ENCODE measurements at regions not wholly inside any gene's neighbourhood (a gene's known extent, or its start where the extent isn't known, plus 50 kb on each side); places are given as distances from the start of the nearest gene placed in this dataset.
"Not testable (repeated sequence)": the region's sequence is repeated elsewhere in the genome, so short reads cannot be mapped to it uniquely, and the experiment has no call there.

GRCh38 chr9:2279138-2279537 lies 264.0 kb downstream of the SMARCA2 start:
- not testable (repeated sequence) for DNase-seq

GRCh38 chr9:2281031-2281802 lies 266.1 kb downstream of the SMARCA2 start:
- no peak for DNase-seq

GRCh38 chr9:2281803-2282185 lies 266.6 kb downstream of the SMARCA2 start:
- no peak for DNase-seq

GRCh38 chr9:2284770-2285169 lies 269.6 kb downstream of the SMARCA2 start:
- no peak for DNase-seq

GRCh38 chr9:2285416-2286332 lies 270.5 kb downstream of the SMARCA2 start:
- no peak for DNase-seq

- DNase-seq: no peak
These were observed 271.2 kb downstream of the SMARCA2 start for GRCh38 chr9:2286333-2286705.

- no peak for DNase-seq
These were observed 271.8 kb downstream of the SMARCA2 start for GRCh38 chr9:2286825-2287455.

GRCh38 chr9:2288309-2288708 lies 273.2 kb downstream of the SMARCA2 start:
- DNase-seq: no peak

GRCh38 chr9:2289263-2289662 lies 274.1 kb downstream of the SMARCA2 start:
- DNase-seq: no peak

- DNase-seq: no peak
These were observed 275.2 kb downstream of the SMARCA2 start for GRCh38 chr9:2290382-2290781.

GRCh38 chr9:2291980-2292704 lies 277.0 kb downstream of the SMARCA2 start:
- DNase-seq: no peak

GRCh38 chr9:2292733-2293132 lies 277.6 kb downstream of the SMARCA2 start:
- DNase-seq: no peak

- no peak for DNase-seq
These were observed 282.6 kb downstream of the SMARCA2 start for GRCh38 chr9:2297771-2298170.

GRCh38 chr9:2298217-2298616 lies 283.1 kb downstream of the SMARCA2 start:
- no peak for DNase-seq

GRCh38 chr9:2299156-2299842 lies 284.2 kb downstream of the SMARCA2 start:
- no peak for DNase-seq

- DNase-seq: no peak
These were observed 284.7 kb downstream of the SMARCA2 start for GRCh38 chr9:2299843-2300205.

GRCh38 chr9:2300325-2300724 lies 285.2 kb downstream of the SMARCA2 start:
- DNase-seq: no peak

GRCh38 chr9:2302606-2303005 lies 287.5 kb downstream of the SMARCA2 start:
- no peak for DNase-seq

GRCh38 chr9:2303056-2303455 lies 287.9 kb downstream of the SMARCA2 start:
- DNase-seq: no peak

- DNase-seq: no peak
These were observed 292.3 kb downstream of the SMARCA2 start for GRCh38 chr9:2307480-2307879.

GRCh38 chr9:2311920-2312319 lies 296.8 kb downstream of the SMARCA2 start:
- DNase-seq: no peak

- no peak for DNase-seq
These were observed 298.4 kb downstream of the SMARCA2 start for GRCh38 chr9:2313512-2313911.
